PC-9 (cell line): ENCODE measurements at regions not wholly inside any gene's neighbourhood (a gene's known extent, or its start where the extent isn't known, plus 50 kb on each side); places are given as distances from the start of the nearest gene placed in this dataset.

Experiments
- BruUV-seq: library from RNA; stranded (reverse); fragments of 400-500 nt; replicated peaks from 2 replicates; lab custom pipeline; 2021; lab: Mats Ljungman, UMichigan
- CTCF ChIA-PET: fragments of 300-600 bp; sonication (Branson Sonifier 250); formaldehyde crosslinking; loops from one replicate; lab custom pipeline; 2022; ENCODE audit warnings: antibody characterized with exemption; lab: Charles Lee
- POLR2A ChIA-PET: fragments of 300-600 bp; sonication (Branson Sonifier 250); formaldehyde crosslinking; loops from one replicate; lab custom pipeline; 2022; ENCODE audit warnings: antibody characterized with exemption; ENCODE audit not compliant: unreplicated experiment; lab: Charles Lee
- DNase-seq, 2 experiments: peaks; one replicate each; pipeline versions ENCODE4 v3.0.0 to v3.0.0-alpha.2; 2015 to 2022; ENCODE audit warnings: mixed read lengths in 1 of 2
- H2AFZ ChIP-seq: fragments of 200-600 bp; sonication (generic); 2 replicates; pipeline ENCODE4 v1.8.1; 2017; ENCODE audit warnings: antibody characterized with exemption
- H3F3A ChIP-seq: fragments of 200-600 bp; sonication (generic); 2 replicates; pipeline ENCODE4 v1.8.1; 2017; ENCODE audit warnings: antibody characterized with exemption, mild to moderate bottlenecking, low read depth; ENCODE audit not compliant: insufficient read depth
- H3K27ac ChIP-seq: fragments of 200-600 bp; sonication (generic); 2 replicates; pipeline ENCODE4 v1.6.1; 2016; ENCODE audit warnings: mixed run types
- H3K27me3 ChIP-seq: fragments of 200-600 bp; sonication (generic); 2 replicates; pipeline ENCODE4 v1.6.1; 2016; ENCODE audit warnings: low read depth, mixed run types; ENCODE audit not compliant: insufficient read depth
- H3K36me3 ChIP-seq: fragments of 200-600 bp; sonication (generic); 2 replicates; pipeline ENCODE4 v1.6.1; 2016; ENCODE audit warnings: low read depth, mixed run types
- H3K4me1 ChIP-seq: fragments of 200-600 bp; sonication (generic); replicated peaks from 2 replicates; pipeline ENCODE4 v1.6.1; 2016; ENCODE audit warnings: mixed run types; ENCODE audit not compliant: insufficient read depth
- H3K4me2 ChIP-seq: fragments of 200-600 bp; sonication (generic); 2 replicates; pipeline ENCODE4 v1.6.1; 2017; ENCODE audit warnings: mixed run types
- H3K4me3 ChIP-seq: fragments of 200-600 bp; sonication (generic); 2 replicates; pipeline ENCODE4 v1.6.1; 2016; ENCODE audit warnings: mixed run types
- H3K79me2 ChIP-seq: fragments of 200-600 bp; sonication (generic); 2 replicates; pipeline ENCODE4 v1.6.1; 2017; ENCODE audit warnings: low read depth, mixed run types
- H3K9me2 ChIP-seq: fragments of 200-600 bp; sonication (generic); 2 replicates; pipeline ENCODE4 v1.8.1; 2017; ENCODE audit warnings: mild to moderate bottlenecking; ENCODE audit not compliant: insufficient read depth
- H3K9me3 ChIP-seq: fragments of 200-600 bp; sonication (generic); 2 replicates; pipeline ENCODE4 v1.8.1; 2016; ENCODE audit warnings: low read depth; ENCODE audit not compliant: insufficient read depth
- H4K20me1 ChIP-seq: fragments of 200-600 bp; sonication (generic); 2 replicates; pipeline ENCODE4 v1.8.1; 2017; ENCODE audit not compliant: insufficient read depth
- EZH2 ChIP-seq: fragments of 200-600 bp; sonication (generic); IDR thresholded peaks from 2 replicates; pipeline ENCODE4 v1.8.0; 2017; ENCODE audit warnings: antibody characterized with exemption, low read depth
- intact Hi-C: fragments of 100-400 bp; cut with micrococcal nuclease; formaldehyde crosslinking; loops from one replicate; pipeline ENCODE4 v1.10.0; 2022; ENCODE audit not compliant: unreplicated experiment
- TF ChIP-seq, protein P1 (sequence below): fragments of 200-600 bp; sonication (generic); conservative IDR thresholded peaks from 2 replicates; pipeline ENCODE4 v1.6.1; 2017; ENCODE audit warnings: mixed run types, antibody characterized with exemption, mild to moderate bottlenecking, moderate library complexity

DNA sequence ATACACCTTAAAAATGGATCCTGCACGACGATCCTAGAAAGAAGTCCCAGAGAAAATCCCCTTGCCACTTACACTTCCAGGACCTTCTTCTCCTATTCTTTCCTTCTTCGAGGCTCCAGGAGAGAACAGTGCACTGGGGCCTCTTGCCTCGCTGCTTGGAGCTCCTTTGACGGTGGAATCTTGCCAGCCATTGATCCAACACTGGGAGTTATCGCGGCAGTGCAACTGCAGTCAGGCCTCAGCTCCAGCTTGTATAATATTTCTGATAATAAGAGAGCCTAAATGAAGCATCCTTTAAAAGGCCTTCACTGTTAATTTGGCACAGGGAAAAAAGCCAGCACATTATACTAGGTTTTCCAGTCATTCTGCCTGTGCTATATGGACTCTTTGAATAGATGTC, 216.9 kb upstream of the PARD3B start:
- no peak overlapping the region for H3K27ac ChIP-seq
- BruUV-seq: no TSS peak
- ChIA-PET POLR2A (no interaction called here), CTCF (no interaction called here)
- TF ChIP-seq EZH2: no peak
- TF ChIP-seq, protein P1, sequence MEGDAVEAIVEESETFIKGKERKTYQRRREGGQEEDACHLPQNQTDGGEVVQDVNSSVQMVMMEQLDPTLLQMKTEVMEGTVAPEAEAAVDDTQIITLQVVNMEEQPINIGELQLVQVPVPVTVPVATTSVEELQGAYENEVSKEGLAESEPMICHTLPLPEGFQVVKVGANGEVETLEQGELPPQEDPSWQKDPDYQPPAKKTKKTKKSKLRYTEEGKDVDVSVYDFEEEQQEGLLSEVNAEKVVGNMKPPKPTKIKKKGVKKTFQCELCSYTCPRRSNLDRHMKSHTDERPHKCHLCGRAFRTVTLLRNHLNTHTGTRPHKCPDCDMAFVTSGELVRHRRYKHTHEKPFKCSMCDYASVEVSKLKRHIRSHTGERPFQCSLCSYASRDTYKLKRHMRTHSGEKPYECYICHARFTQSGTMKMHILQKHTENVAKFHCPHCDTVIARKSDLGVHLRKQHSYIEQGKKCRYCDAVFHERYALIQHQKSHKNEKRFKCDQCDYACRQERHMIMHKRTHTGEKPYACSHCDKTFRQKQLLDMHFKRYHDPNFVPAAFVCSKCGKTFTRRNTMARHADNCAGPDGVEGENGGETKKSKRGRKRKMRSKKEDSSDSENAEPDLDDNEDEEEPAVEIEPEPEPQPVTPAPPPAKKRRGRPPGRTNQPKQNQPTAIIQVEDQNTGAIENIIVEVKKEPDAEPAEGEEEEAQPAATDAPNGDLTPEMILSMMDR: no peak
- H3K27me3 ChIP-seq: no peaks in the 10 kb centered on the region
- no peak for DNase-seq
- H4K20me1 ChIP-seq: no peaks in the 10 kb centered on the region
- intact Hi-C loops: loop anchor here (10.0 kb wide), 1 partner anchor 1596 kb away; no protein-coding TSS in a partner anchor
- H2AFZ ChIP-seq: no peak overlapping the region
- H3K9me2 ChIP-seq: no peaks in the 10 kb centered on the region
- H3F3A ChIP-seq: no peaks in the 10 kb centered on the region
- H3K4me3 ChIP-seq: no peak overlapping the region
- no peak overlapping the region for H3K4me2 ChIP-seq
- peaks cover 6% of the 10 kb centered on the region for H3K4me1 ChIP-seq
- no peaks in the 10 kb centered on the region for H3K36me3 ChIP-seq
- H3K79me2 ChIP-seq: no peaks in the 10 kb centered on the region
- no peaks in the 10 kb centered on the region for H3K9me3 ChIP-seq

DNA sequence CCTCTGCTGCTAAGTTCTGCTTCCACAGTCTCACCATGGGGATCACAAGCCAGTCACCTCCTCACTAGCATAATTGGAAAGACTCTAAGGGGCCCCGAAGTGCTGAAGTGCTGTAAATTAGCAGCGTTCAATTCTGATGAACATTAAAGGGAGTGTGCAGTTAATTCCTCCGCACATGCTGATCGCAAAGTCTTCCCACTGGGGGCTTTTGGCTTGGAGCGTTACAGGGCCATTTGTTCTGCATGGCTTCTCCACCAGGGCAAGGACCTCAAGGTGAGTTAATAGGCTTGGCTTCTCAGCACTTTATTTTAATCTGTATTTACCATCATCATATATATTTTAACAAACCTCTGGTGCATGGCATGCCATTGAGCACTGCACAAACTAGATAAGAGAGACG, 216.3 kb upstream of the PARD3B start:
- no peaks in the 10 kb centered on the region for H3K79me2 ChIP-seq
- H2AFZ ChIP-seq: no peak overlapping the region
- DNase-seq: no peak
- no peak overlapping the region for H3K27ac ChIP-seq
- peaks cover 6% of the 10 kb centered on the region for H3K4me1 ChIP-seq
- no peaks in the 10 kb centered on the region for H3K27me3 ChIP-seq
- H3K36me3 ChIP-seq: no peaks in the 10 kb centered on the region
- H3K4me3 ChIP-seq: no peak overlapping the region
- no TSS peak for BruUV-seq
- TF ChIP-seq, protein P1: no peak
- no peak for TF ChIP-seq EZH2
- intact Hi-C loops: loop anchor here (10.0 kb wide), 1 partner anchor 1596 kb away; no protein-coding TSS in a partner anchor
- H3K4me2 ChIP-seq: no peak overlapping the region
- POLR2A ChIA-PET: no interaction called here
- H3K9me3 ChIP-seq: no peaks in the 10 kb centered on the region
- no peaks in the 10 kb centered on the region for H3K9me2 ChIP-seq
- no peaks in the 10 kb centered on the region for H3F3A ChIP-seq
- CTCF ChIA-PET: no interaction called here
- no peaks in the 10 kb centered on the region for H4K20me1 ChIP-seq

DNA sequence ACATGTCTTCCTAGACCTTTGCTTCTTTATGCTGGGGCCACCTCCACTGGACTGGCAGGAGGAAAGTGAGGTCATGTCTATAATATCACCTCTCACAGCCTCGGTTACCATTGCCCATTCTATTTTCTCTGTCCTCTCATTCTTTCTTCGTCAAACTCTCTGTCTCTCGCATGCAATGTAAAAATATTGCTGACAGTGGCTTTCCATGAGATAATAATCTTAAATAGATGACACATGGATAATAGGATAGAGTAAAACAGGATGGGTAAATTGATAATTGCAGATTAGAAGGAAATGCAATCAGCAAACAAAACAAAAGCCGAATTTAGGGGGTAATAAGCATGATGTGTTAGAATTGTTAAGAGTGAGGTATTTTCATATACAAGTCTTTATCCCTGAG, 215.7 kb upstream of the PARD3B start:
- H4K20me1 ChIP-seq: no peaks in the 10 kb centered on the region
- H3K4me1 ChIP-seq: peaks cover 6% of the 10 kb centered on the region
- H3F3A ChIP-seq: no peaks in the 10 kb centered on the region
- POLR2A ChIA-PET: no interaction called here
- CTCF ChIA-PET: interaction anchor here (0.5 kb wide), 1 partner anchor 839 kb away, joined by 11 read pairs; no protein-coding TSS in a partner anchor
- no peak overlapping the region for H3K27ac ChIP-seq
- no TSS peak for BruUV-seq
- no peak for DNase-seq
- intact Hi-C loops: loop anchor here (10.0 kb wide), 1 partner anchor 1595 kb away; no protein-coding TSS in a partner anchor
- H3K4me2 ChIP-seq: no peak overlapping the region
- TF ChIP-seq EZH2: no peak
- TF ChIP-seq, protein P1: no peak
- H2AFZ ChIP-seq: no peak overlapping the region
- H3K27me3 ChIP-seq: no peaks in the 10 kb centered on the region
- H3K9me2 ChIP-seq: no peaks in the 10 kb centered on the region
- no peak overlapping the region for H3K4me3 ChIP-seq
- no peaks in the 10 kb centered on the region for H3K9me3 ChIP-seq
- H3K36me3 ChIP-seq: no peaks in the 10 kb centered on the region
- H3K79me2 ChIP-seq: no peaks in the 10 kb centered on the region
